ENCODE measurements at regions not wholly inside any gene's neighbourhood (a gene's known extent, or its start where the extent isn't known, plus 50 kb on each side); places are given as distances from the start of the nearest gene placed in this dataset.

- no peak for DNase-seq (ENCODE audit: low read depth)
- H3K4me3 ChIP-seq (ENCODE audit: low read depth, low read length), result no peak overlapping the region
- TF ChIP-seq CTCF (IDR thresholded peaks at IDR 0.05; ENCODE audit: low read depth, low read length, missing control alignments), result no peak
These were observed 1620.0 kb downstream of the SUCLG1 start for GRCh38 chr2:82839036-82839435.

GRCh38 chr2:82837588-82838304, 1621.3 kb downstream of the SUCLG1 start:
- DNase-seq (ENCODE audit: low read depth), result no peak
- TF ChIP-seq CTCF (IDR thresholded peaks at IDR 0.05; ENCODE audit: low read depth, low read length, missing control alignments), result no peak
- H3K4me3 ChIP-seq (ENCODE audit: low read depth, low read length), result no peak overlapping the region

GRCh38 chr2:82834893-82835292, 1624.2 kb downstream of the SUCLG1 start:
- DNase-seq (ENCODE audit: low read depth), result no peak
- H3K4me3 ChIP-seq (ENCODE audit: low read depth, low read length), result no peak overlapping the region
- no peak for TF ChIP-seq CTCF (IDR thresholded peaks at IDR 0.05; ENCODE audit: low read depth, low read length, missing control alignments)

GRCh38 chr2:82827426-82827825, 1631.7 kb downstream of the SUCLG1 start:
- no peak for TF ChIP-seq CTCF (IDR thresholded peaks at IDR 0.05; ENCODE audit: low read depth, low read length, missing control alignments)

GRCh38 chr2:82826437-82826836, 1632.6 kb downstream of the SUCLG1 start:
- no peak for TF ChIP-seq CTCF (IDR thresholded peaks at IDR 0.05; ENCODE audit: low read depth, low read length, missing control alignments)
- DNase-seq (ENCODE audit: low read depth), result no peak
- no peak overlapping the region for H3K4me3 ChIP-seq (ENCODE audit: low read depth, low read length)

More at GRCh38 chr2:82827426-82827825, 1631.7 kb downstream of the SUCLG1 start:
- H3K4me3 ChIP-seq (ENCODE audit: low read depth, low read length), result no peak overlapping the region
- no peak for DNase-seq (ENCODE audit: low read depth)

- no peak for DNase-seq (ENCODE audit: low read depth)
- H3K4me3 ChIP-seq (ENCODE audit: low read depth, low read length), result no peak overlapping the region
- no peak for TF ChIP-seq CTCF (IDR thresholded peaks at IDR 0.05; ENCODE audit: low read depth, low read length, missing control alignments)
These were observed 1633.5 kb downstream of the SUCLG1 start for GRCh38 chr2:82825410-82826090.
